HG03039 (cell line): ENCODE measurements at regions not wholly inside any gene's neighbourhood (a gene's known extent, or its start where the extent isn't known, plus 50 kb on each side); places are given as distances from the start of the nearest gene placed in this dataset.
A peak's percentile ranks its signal among the peaks of the same experiment; 100 is the strongest.
"Not testable (repeated sequence)": the region's sequence is repeated elsewhere in the genome, so short reads cannot be mapped to it uniquely, and the experiment has no call there.

ENCODE experiments used
- ATAC-seq: cut with Tn5 transposase; IDR thresholded peaks from one replicate; pipeline ENCODE4 v1.9.1; 2021; ENCODE audit warnings: mild to moderate bottlenecking, moderate library complexity; ENCODE audit not compliant: unreplicated experiment

DNA sequence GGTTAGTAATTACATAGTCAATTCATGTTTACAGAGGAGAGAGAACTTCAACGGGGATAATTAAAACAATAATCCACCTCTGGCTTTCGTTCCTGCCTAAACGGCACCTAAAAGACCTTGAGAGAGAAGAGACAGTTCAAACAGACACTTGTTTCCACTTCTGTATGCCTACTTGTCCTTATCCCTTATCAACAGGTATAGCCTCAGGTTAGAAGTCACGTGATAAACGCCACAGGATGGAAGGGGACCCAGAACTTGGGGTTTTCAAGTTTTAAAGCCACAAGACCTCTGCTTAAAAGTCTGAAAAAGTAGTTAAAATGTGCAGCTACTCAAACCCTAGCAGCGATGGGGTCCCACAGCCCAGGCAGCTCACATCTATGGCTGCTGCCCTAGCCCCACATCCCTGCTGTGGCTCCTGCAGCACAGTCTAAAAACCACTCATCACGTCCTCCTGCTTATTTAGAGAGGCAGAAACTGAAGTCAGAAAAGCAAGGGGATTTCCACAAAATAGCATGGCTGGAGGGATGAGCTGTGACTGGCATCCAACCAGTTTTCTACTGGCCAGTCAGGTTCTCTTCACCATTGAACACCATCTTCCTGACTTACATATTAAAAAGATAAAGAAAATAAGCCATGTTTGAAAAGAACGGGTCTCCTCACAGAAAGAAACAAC lies 51.2 kb upstream of the SEC16B start:
- no peak for ATAC-seq

DNA sequence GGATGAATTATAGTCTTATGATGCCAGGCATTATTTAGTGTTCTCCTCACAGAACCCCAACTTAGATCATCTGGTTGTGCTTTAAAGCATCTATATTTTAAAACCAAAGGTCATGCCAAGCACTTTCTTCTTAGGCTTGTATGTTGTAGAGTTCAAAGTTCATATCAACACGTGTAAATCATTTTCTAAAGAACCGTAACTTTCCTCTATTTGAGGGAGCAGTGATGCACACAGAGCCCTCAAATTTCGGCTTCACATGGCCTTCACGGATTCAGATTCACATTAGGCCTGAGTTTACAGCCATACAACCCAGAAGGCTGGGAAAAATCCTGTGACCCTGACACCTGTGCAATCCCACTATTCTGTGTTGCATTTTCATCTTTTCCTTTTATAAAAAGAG lies 52.1 kb upstream of the SEC16B start:
- ATAC-seq, result no peak

DNA sequence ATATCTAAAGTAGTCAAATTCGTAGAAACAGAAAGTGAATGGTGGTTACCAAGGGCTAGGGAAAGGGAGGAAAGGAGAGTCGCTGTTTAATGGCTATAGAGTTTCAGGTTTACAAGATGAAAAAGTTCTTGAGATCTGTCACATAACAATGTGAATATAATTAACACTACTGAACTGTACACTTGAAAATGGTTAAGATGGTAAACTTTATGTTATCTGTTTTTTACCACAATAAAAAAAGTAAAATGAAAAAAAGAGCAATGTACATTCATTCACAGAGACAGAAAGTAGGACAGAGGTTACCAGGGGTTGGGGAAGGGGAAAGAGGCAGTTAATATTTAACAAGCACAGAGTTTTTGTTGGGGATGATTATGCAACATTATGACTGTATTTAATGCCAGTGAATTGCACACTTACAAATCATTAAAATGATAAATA lies 53.3 kb upstream of the SEC16B start:
- no peak for ATAC-seq

DNA sequence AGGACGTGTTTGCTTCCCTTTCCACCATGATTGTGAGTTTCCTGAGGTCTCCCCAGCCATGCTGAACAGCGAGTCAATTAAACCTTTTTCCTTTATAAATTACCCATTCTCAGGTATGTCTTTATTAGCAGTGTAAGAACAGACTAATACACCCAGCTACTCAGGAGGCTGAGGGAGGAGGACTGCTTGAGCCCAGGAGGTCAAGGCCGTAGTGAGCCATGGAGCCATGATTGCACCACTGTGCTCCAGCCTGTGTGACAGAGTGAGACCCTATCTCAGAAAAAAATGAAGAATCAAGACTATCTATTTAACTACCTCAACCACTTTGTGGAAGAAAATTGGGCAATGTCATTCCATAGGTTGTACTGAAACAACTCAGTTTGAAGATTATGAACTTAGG lies 54.6 kb upstream of the SEC16B start:
- ATAC-seq, result no peak

DNA sequence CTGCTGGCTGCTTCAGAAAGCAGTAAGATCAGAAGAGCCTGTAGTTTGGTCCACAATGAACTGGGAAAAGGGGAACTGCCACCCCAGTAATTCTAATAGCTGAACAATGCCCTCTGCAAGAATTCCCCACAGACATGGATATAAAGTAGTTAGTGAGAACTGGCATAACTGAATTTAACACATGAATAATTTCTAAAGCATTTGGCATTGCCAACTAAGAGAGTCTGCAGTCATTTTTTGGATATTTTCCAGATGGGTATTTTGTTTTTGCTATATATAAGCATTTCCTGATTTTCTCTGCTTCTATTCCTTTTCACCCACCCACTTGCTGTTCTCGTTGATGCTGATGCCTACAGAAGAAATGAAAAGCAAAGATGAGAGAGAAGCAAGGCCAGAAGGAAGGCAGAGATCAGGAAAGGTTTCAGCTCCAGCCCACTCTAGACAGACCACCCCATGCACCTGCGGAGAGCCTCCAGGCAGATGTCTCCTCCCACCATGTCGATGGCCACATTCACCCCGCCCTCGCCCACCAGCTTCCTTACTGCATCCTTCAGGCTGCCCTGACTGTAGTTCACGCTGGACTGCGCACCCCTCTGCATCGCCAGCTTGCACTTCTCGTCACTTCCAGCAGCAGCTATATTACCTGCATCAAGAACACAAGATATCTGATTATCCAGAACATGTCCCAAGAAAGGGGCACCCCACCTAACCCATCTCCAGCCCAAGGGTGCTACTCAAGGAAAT lies 55.9 kb upstream of the SEC16B start:
- ATAC-seq, result no peak

DNA sequence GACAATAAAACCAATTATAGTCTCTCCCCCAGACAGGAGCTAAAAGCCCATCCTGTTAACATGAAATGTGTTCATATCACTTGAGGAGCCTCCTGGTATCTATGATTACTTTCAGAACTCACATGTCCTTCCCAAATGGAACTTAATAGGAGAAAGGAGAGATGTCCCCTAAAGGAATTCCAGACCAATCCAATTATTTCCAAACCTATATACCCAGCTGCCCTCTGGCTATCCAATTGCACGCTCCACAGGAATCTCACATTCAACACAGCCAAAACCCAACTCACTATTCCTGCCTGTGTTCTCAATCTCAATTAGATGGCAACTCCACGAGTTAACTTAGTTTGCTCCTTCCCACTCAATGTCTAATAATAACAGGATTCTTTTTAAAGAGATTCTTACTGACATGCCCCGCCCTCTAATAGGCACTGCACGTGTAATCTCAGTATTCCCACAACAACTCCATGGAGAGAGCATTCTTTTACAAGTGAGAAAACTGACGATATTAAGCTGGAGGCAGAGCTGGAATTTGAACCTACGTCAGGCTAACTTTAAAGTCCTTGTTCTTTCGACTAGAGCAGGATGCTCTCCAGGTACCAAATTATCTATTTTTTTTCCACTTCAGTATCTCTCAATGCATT lies 59.1 kb upstream of the SEC16B start:
- no peak for ATAC-seq

DNA sequence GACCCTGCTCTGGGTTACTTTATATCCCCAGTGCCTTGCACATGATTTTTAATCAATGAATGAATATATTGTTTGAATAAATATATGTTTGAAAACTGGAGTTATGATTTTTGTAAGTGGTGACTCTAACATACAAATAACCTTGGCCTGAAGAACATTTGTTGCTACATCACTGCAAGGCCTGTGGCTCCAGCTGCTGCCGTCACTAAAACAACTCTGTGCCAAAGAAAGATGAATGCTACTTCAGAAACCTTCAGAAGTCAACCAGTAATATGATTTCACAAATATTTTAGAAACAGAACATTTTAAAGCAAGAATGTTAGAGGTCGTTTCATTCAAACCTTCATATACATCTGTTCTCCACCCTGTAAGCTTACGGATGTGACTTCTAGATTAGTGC lies 60.6 kb upstream of the SEC16B start:
- no peak for ATAC-seq

DNA sequence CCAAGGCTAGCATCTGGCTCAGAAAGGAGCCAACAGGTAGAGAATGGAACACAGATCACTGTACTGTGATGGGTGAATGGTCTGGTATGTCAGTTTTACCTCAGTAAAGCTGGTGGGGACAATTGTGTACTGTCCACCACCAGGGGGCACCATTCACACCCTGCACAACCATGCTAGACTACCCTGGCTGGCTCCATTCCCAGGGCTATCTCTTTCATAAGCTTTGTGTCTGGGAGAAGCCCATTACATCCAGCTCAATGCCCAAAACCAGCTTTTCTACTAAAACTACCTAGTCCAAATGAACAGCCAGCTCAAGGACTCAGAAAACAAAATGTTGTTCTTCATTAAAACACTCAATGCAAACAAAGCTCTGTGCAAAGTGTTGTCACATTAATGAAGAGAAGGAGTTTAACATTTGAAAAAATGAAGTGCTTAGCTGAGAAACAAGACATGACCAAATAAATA lies 62.0 kb upstream of the RASAL2 start:
- ATAC-seq, result peak; percentile 88

DNA sequence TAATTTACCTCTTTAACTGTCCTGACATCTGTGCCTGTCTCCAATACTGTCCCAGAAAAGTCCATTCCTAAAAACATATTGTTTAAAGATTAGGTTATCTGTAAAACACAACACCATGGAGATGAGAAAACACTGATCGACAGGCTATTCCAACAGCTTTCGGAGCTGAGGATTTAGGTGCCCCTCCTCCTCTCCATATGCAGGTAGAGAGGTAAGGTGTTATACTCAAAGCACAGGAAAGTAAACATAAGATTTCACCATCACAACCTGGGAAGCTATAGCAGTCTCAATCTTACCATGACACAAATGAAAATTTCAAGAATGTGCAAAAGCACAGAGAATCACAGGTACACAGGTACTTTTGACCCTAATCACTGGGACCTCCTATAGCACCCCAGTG lies 60.9 kb upstream of the RASAL2 start:
- ATAC-seq, result no peak

DNA sequence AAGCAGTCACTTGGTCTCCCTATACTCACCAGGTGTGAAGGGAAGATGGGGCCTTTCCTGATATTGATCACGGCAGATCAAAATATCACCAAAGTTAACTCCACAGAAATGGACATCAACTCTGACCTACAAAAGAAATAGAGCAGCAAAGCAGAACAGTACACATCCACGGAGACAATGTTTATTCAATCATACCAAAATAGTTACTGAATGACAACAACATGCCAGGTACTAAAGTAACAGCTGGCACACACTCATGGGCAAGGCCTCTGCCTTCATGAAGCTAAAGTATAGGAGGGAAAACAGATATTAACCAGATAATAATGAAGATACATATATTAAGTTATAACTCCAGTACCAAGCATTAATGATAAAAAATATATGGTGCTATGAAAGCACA lies 59.2 kb upstream of the RASAL2 start:
- ATAC-seq, result no peak

DNA sequence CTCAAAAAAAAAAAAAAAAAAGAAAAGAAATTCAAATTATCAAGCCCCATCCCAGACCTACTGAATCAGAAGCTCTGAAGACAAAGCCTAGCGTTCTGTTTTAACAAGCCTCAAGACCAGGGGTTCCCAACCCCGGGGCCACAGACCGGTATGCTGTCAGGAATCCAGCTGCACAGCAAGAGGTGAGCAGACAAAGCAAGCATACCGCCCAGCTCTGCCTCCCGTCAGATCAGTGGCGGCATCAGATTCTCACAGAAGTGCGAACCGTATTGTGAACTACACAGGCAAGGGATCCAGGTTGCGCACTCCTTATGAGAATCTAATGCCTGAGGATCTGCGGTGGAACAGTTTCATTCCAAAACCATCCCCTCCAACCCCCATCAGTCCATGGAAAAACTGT lies 57.8 kb upstream of the RASAL2 start:
- no peak for ATAC-seq

DNA sequence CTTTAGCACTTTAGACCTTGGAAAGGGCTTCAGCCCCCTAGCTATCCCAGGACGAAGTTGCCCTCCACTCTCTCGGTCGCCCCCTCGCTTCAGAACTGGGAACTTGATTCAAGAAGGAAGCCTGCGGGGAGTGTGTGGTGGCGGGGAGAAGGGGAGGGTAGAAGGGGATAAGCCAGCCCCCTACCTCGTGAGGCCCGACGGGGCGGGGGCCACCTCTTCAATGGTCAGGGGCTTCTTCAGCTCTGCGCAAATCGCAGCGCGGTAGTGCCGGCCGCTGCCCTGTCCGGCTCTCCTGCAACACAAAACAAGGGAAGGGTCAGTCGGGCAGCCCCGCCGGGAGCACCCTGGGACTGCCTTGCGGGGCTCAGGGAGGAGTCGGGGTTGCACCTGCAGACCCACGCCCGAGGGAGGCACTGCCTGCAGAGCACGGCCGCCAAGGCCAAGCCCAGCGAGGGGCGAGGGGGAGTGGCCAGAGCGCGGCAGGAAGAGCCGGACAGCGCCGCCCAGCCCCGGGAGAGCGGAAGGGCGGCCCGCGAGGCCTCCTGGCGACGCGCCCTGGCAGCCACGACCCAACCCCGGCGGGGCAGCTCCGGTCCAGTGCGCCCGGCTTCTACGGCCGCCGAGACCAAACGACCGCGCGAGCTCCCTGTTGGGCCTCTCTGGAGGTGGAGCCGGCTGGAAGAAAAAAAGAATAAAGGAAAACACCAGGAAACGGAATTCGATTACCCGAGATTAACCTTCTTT lies 56.2 kb upstream of the RASAL2 start:
- no peak for ATAC-seq

DNA sequence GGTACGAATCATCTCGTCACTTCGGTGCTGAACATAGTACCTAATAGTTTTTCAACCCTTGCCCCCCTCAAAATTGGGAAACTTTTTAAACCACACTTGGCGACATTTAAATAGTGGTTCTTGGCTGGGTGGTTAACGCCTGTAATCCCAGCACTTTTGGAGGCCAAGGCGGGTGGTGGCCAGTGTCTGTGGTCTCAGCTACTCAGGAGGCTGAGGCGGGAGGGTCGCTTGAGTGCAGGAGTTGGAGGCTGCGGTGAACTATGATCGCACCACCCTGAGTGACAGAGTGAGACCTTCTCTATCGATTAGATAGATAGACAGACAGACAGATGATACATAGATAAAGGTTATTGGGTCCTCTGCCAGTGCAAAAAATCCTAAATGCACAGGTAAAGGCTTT lies 55.5 kb upstream of the RASAL2 start:
- no peak for ATAC-seq

DNA sequence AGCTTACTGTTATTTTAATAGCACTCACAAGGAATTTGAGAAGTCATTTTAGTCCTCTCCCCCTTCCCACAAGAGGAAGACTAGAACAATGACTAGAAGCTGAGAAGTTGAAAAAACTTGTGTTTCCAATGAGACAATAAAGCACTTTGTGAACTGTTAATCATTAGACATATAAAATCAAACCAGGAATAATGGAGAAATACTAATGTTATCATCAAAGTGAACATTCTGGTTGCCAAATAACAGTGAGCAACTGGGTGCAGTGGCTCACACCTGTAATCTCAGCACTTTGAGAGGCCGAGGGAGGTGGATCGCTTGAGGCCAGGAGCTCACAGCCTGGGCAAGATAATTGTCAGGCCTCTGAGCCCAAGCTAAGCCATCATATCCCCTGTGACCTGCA lies 54.0 kb upstream of the RASAL2 start:
- ATAC-seq, result no peak

DNA sequence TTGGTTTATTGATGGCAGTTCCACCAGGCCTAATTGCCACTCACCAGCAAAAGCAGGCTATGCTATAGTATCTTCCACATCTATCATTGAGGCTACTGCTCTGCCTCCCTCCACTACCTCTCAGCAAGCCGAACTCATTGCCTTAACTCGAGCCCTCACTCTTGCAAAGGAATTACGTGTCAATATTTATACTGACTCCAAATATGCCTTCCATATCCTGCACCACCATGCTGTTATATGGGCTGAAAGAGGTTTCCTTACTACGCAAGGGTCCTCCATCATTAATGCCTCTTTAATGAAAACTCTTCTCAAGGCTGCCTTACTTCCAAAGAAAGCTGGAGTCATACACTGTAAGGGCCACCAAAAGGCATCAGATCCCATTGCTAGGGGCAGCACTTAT lies 50.0 kb upstream of the RASAL2 start:
- ATAC-seq, result not testable (repeated sequence)
